ENCODE measurements at regions not wholly inside any gene's neighbourhood (a gene's known extent, or its start where the extent isn't known, plus 50 kb on each side); places are given as distances from the start of the nearest gene placed in this dataset.

- TF ChIP-seq CTCF (IDR thresholded peaks at IDR 0.05; ENCODE audit: poor library complexity) (no peak), EZH2 (IDR thresholded peaks at IDR 0.05; ENCODE audit: borderline replicate concordance) (no peak), EZH2phosphoT487 (IDR thresholded peaks at IDR 0.05; ENCODE audit: low read depth, severe bottlenecking, unreplicated experiment) (no peak)
Observed at GRCh38 chr6:91310178-91310577, 723.3 kb upstream of the MAP3K7 start.

Measured in hepatocyte (in vitro differentiated cells).